CD4-positive, CD25-positive, alpha-beta regulatory T cell (primary cell): ENCODE measurements at regions not wholly inside any gene's neighbourhood (a gene's known extent, or its start where the extent isn't known, plus 50 kb on each side); places are given as distances from the start of the nearest gene placed in this dataset.

ENCODE experiments used
- ATAC-seq, 2 donors: fragments of 150-1000 bp; cut with Tn5 transposase; one replicate each; pipeline ENCODE4 v1.10.0; 2021; ENCODE audit warnings: low read depth in 2 of 2, moderate number of reproducible peaks in 2 of 2, moderate library complexity in 1 of 2
- DNase-seq, 3 donors: peaks; one replicate each; pipeline versions ENCODE4 v3.0.0 to v3.0.0-alpha.2; 2012 to 2022; ENCODE audit warnings: mixed read lengths in 1 of 3
- H3K27ac ChIP-seq: one replicate; pipeline ENCODE4 v1.7.0; 2013; ENCODE audit warnings: mild to moderate bottlenecking, low read length; ENCODE audit not compliant: insufficient read depth, poor library complexity, severe bottlenecking
- H3K27me3 ChIP-seq: one replicate; pipeline ENCODE4 v1.7.0; 2013; ENCODE audit warnings: low read length; ENCODE audit not compliant: control insufficient read depth, insufficient read depth
- H3K36me3 ChIP-seq: one replicate; pipeline ENCODE4 v1.7.0; 2013; ENCODE audit warnings: mild to moderate bottlenecking, low read length, moderate library complexity; ENCODE audit not compliant: control insufficient read depth, insufficient read depth
- H3K4me1 ChIP-seq: 2 replicates; pipeline ENCODE4 v1.7.0; 2013; ENCODE audit warnings: mild to moderate bottlenecking, low read length; ENCODE audit not compliant: insufficient read depth, control insufficient read depth, poor library complexity, severe bottlenecking
- H3K4me3 ChIP-seq: one replicate; pipeline ENCODE4 v1.7.0; 2013; ENCODE audit warnings: low read depth, mild to moderate bottlenecking, low read length, moderate library complexity
- H3K9me3 ChIP-seq, 2 experiments: 1 replicate in 1 of 2; 2 replicates in 1 of 2; pipeline ENCODE4 v1.7.0; 2013; ENCODE audit warnings: low read length in 2 of 2, mild to moderate bottlenecking in 1 of 2, moderate library complexity in 1 of 2; ENCODE audit not compliant: control insufficient read depth in 2 of 2
- H3K27ac Mint-ChIP-seq, 3 donors: one replicate each; pipeline ENCODE4 v1.8.0; 2020 to 2022; ENCODE audit warnings: mild to moderate bottlenecking in 3 of 3, mixed read lengths in 3 of 3, moderate library complexity in 2 of 3
- H3K27me3 Mint-ChIP-seq: one replicate; pipeline ENCODE4 v1.8.0; 2022; ENCODE audit warnings: mild to moderate bottlenecking, mixed read lengths
- H3K36me3 Mint-ChIP-seq: one replicate; pipeline ENCODE4 v1.8.0; 2020; ENCODE audit warnings: mixed read lengths
- H3K4me1 Mint-ChIP-seq, 4 donors: one replicate each; pipeline ENCODE4 v1.8.0; 2020 to 2022; ENCODE audit warnings: mixed read lengths in 4 of 4, mild to moderate bottlenecking in 1 of 4
- H3K4me3 Mint-ChIP-seq, 4 donors: one replicate each; pipeline ENCODE4 v1.8.0; 2020 to 2022; ENCODE audit warnings: mild to moderate bottlenecking in 4 of 4, mixed read lengths in 4 of 4, moderate library complexity in 3 of 4
- H3K9me3 Mint-ChIP-seq, 7 donors: one replicate each; pipeline ENCODE4 v1.8.0; 2020 to 2022; ENCODE audit warnings: mixed read lengths in 7 of 7, mild to moderate bottlenecking in 3 of 7, moderate library complexity in 2 of 7

- Mint-ChIP-seq H3K9me3 (peaks cover 0 to 3% (median 0%) of the 10 kb centered on the region in 7 donors), H3K27me3 (peaks cover 6% of the 10 kb centered on the region), H3K36me3 (no peaks in the 10 kb centered on the region), H3K4me3 (peak overlapping the region in 1 of 4 donors; percentile 68), H3K27ac (no peak overlapping the region), H3K4me1 (no peaks in the 10 kb centered on the region)
- H3K9me3 ChIP-seq, result no peaks in the 10 kb centered on the region
- H3K36me3 ChIP-seq, result no peaks in the 10 kb centered on the region
- ATAC-seq (no peak), DNase-seq (no peak)
- H3K27me3 ChIP-seq, result no peaks in the 10 kb centered on the region
- no peaks in the 10 kb centered on the region for H3K4me1 ChIP-seq
- H3K4me3 ChIP-seq, result no peak overlapping the region
- no peak overlapping the region for H3K27ac ChIP-seq
These were observed 198.0 kb downstream of the SIM1 start for GRCh38 chr6:100266494-100267401.

GRCh38 chr6:100262086-100262485, 202.6 kb downstream of the SIM1 start:
- H3K27me3 Mint-ChIP-seq, result peaks cover 6% of the 10 kb centered on the region
- no peaks in the 10 kb centered on the region for H3K36me3 ChIP-seq
- H3K36me3 Mint-ChIP-seq, result no peaks in the 10 kb centered on the region
- no peak overlapping the region for H3K27ac Mint-ChIP-seq
- H3K4me1 Mint-ChIP-seq, result peaks cover 0 to 6% (median 0%) of the 10 kb centered on the region in 4 donors
- no peaks in the 10 kb centered on the region for H3K4me1 ChIP-seq
- H3K4me3 Mint-ChIP-seq, result no peak overlapping the region
- H3K27me3 ChIP-seq, result no peaks in the 10 kb centered on the region
- no peak overlapping the region for H3K27ac ChIP-seq
- no peak overlapping the region for H3K4me3 ChIP-seq
- DNase-seq (no peak), ATAC-seq (no peak)
- H3K9me3 ChIP-seq, result no peaks in the 10 kb centered on the region
- H3K9me3 Mint-ChIP-seq, result peaks cover 0 to 3% (median 0%) of the 10 kb centered on the region in 7 donors

- Histone ChIP-seq H3K36me3 (no peaks in the 10 kb centered on the region), H3K4me1 (no peaks in the 10 kb centered on the region), H3K4me3 (no peak overlapping the region), H3K27me3 (no peaks in the 10 kb centered on the region), H3K27ac (no peak overlapping the region), H3K9me3 (no peaks in the 10 kb centered on the region)
- Mint-ChIP-seq H3K36me3 (no peaks in the 10 kb centered on the region), H3K9me3 (peaks cover 0 to 3% (median 0%) of the 10 kb centered on the region in 7 donors), H3K27ac (no peak overlapping the region), H3K4me1 (peaks cover 0 to 6% (median 0%) of the 10 kb centered on the region in 4 donors), H3K27me3 (peaks cover 6% of the 10 kb centered on the region), H3K4me3 (no peak overlapping the region)
- DNase-seq, result no peak
- ATAC-seq, result no peak
These were observed 203.2 kb downstream of the SIM1 start for GRCh38 chr6:100261486-100261885.

GRCh38 chr6:100260584-100260983, 204.1 kb downstream of the SIM1 start:
- no peaks in the 10 kb centered on the region for H3K9me3 ChIP-seq
- H3K27me3 ChIP-seq, result no peaks in the 10 kb centered on the region
- no peaks in the 10 kb centered on the region for H3K36me3 ChIP-seq
- no peak overlapping the region for H3K27ac ChIP-seq
- Mint-ChIP-seq H3K36me3 (no peaks in the 10 kb centered on the region), H3K27me3 (peaks cover 6% of the 10 kb centered on the region), H3K9me3 (peaks cover 0 to 3% (median 0%) of the 10 kb centered on the region in 7 donors), H3K4me1 (peaks cover 0 to 6% (median 0%) of the 10 kb centered on the region in 4 donors), H3K27ac (no peak overlapping the region), H3K4me3 (no peak overlapping the region)
- no peak overlapping the region for H3K4me3 ChIP-seq
- DNase-seq (no peak), ATAC-seq (no peak)
- no peaks in the 10 kb centered on the region for H3K4me1 ChIP-seq

GRCh38 chr6:100259865-100260264, 204.9 kb downstream of the SIM1 start:
- peaks cover 0 to 2% (median 0%) of the 10 kb centered on the region in 7 donors for H3K9me3 Mint-ChIP-seq
- peaks cover 0 to 6% (median 0%) of the 10 kb centered on the region in 4 donors for H3K4me1 Mint-ChIP-seq
- H3K27ac Mint-ChIP-seq, result no peak overlapping the region
- ATAC-seq, result no peak
- no peak overlapping the region for H3K27ac ChIP-seq
- H3K4me3 ChIP-seq, result no peak overlapping the region
- H3K9me3 ChIP-seq, result no peaks in the 10 kb centered on the region
- H3K4me1 ChIP-seq, result no peaks in the 10 kb centered on the region
- no peak for DNase-seq
- no peaks in the 10 kb centered on the region for H3K36me3 ChIP-seq
- H3K27me3 ChIP-seq, result no peaks in the 10 kb centered on the region
- peaks cover 6% of the 10 kb centered on the region for H3K27me3 Mint-ChIP-seq
- H3K36me3 Mint-ChIP-seq, result no peaks in the 10 kb centered on the region
- H3K4me3 Mint-ChIP-seq, result no peak overlapping the region

- peaks cover 0 to 6% (median 0%) of the 10 kb centered on the region in 4 donors for H3K4me1 Mint-ChIP-seq
- H3K27me3 Mint-ChIP-seq, result peaks cover under 1% of the 10 kb centered on the region
- ATAC-seq (no peak), DNase-seq (no peak)
- no peaks in the 10 kb centered on the region for H3K36me3 ChIP-seq
- no peak overlapping the region for H3K4me3 ChIP-seq
- no peak overlapping the region for H3K27ac ChIP-seq
- H3K4me3 Mint-ChIP-seq, result peak overlapping the region in 1 of 4 donors; percentile 0
- H3K27ac Mint-ChIP-seq, result no peak overlapping the region
- no peaks in the 10 kb centered on the region for H3K9me3 ChIP-seq
- H3K9me3 Mint-ChIP-seq, result peaks cover 0 to 2% (median 0%) of the 10 kb centered on the region in 7 donors
- H3K27me3 ChIP-seq, result no peaks in the 10 kb centered on the region
- no peaks in the 10 kb centered on the region for H3K36me3 Mint-ChIP-seq
- H3K4me1 ChIP-seq, result no peaks in the 10 kb centered on the region
These were observed 206.0 kb downstream of the SIM1 start for GRCh38 chr6:100258752-100259151.

GRCh38 chr6:100257793-100258395, 206.8 kb downstream of the SIM1 start:
- Histone ChIP-seq H3K36me3 (no peaks in the 10 kb centered on the region), H3K9me3 (no peaks in the 10 kb centered on the region), H3K4me3 (peak overlapping the region; percentile 51), H3K27ac (no peak overlapping the region), H3K27me3 (no peaks in the 10 kb centered on the region), H3K4me1 (no peaks in the 10 kb centered on the region)
- Mint-ChIP-seq H3K9me3 (peaks cover 0 to 2% (median 0%) of the 10 kb centered on the region in 7 donors), H3K27me3 (no peaks in the 10 kb centered on the region), H3K4me3 (peak overlapping the region in 3 of 4 donors; percentile 44 to 70 (median 64)), H3K36me3 (no peaks in the 10 kb centered on the region), H3K4me1 (peaks cover 0 to 6% (median 0%) of the 10 kb centered on the region in 4 donors), H3K27ac (no peak overlapping the region)
- ATAC-seq (no peak), DNase-seq (peak in 2 of 3 donors; percentile 4 to 7)
